ENCODE measurements at regions not wholly inside any gene's neighbourhood (a gene's known extent, or its start where the extent isn't known, plus 50 kb on each side); places are given as distances from the start of the nearest gene placed in this dataset.

- no peak overlapping the region for H3K9ac ChIP-seq (ENCODE audit: low read length)
- no peaks in the 10 kb centered on the region for H3K9me2 ChIP-seq (replicated peaks; ENCODE audit: insufficient read depth, low read length)
- H3K4me2 ChIP-seq (ENCODE audit: low read depth, low read length, poor library complexity, severe bottlenecking) = no peak overlapping the region
- no peak overlapping the region for H2AFZ ChIP-seq (ENCODE audit: low read depth, low read length, severe bottlenecking)
- no peaks in the 10 kb centered on the region for H4K20me1 ChIP-seq (ENCODE audit: low read depth, low read length)
- no peak for TF ChIP-seq EZH2phosphoT487 (conservative IDR thresholded peaks at IDR 0.05; ENCODE audit: low read length)
- no peak for TF ChIP-seq CTCF (IDR thresholded peaks at IDR 0.05; ENCODE audit: insufficient read depth, low read length, poor library complexity, severe bottlenecking)
- no peak overlapping the region for H3K27ac ChIP-seq (ENCODE audit: low read depth, low read length)
- H3K9me3 ChIP-seq (ENCODE audit: insufficient read depth, low read length) = no peaks in the 10 kb centered on the region
- H3K36me3 ChIP-seq (ENCODE audit: low read length) = no peaks in the 10 kb centered on the region
- no peaks in the 10 kb centered on the region for H3K79me2 ChIP-seq (ENCODE audit: insufficient read depth, low read length)
- H3K4me3 ChIP-seq (ENCODE audit: insufficient read depth, low read length, poor library complexity, severe bottlenecking) = no peak overlapping the region
- H3K27me3 ChIP-seq (ENCODE audit: low read length) = no peaks in the 10 kb centered on the region
- H3F3A ChIP-seq (ENCODE audit: insufficient read depth) = no peaks in the 10 kb centered on the region
Measured at GRCh38 chr4:147041376-147041775, 95.7 kb upstream of the TTC29 start.

- H3K27ac ChIP-seq (ENCODE audit: low read depth, low read length) = no peak overlapping the region
- H3F3A ChIP-seq (ENCODE audit: insufficient read depth) = no peaks in the 10 kb centered on the region
Measured at GRCh38 chr4:147042046-147042445, 96.4 kb upstream of the TTC29 start.

GRCh38 chr4:147044241-147044640, 98.6 kb upstream of the TTC29 start:
- no peaks in the 10 kb centered on the region for H3K36me3 ChIP-seq (ENCODE audit: low read length)
- H3K9ac ChIP-seq (ENCODE audit: low read length) = no peak overlapping the region
- H4K20me1 ChIP-seq (ENCODE audit: low read depth, low read length) = no peaks in the 10 kb centered on the region
- H3K9me2 ChIP-seq (replicated peaks; ENCODE audit: insufficient read depth, low read length) = no peaks in the 10 kb centered on the region
- no peaks in the 10 kb centered on the region for H3F3A ChIP-seq (ENCODE audit: insufficient read depth)
- H3K9me3 ChIP-seq (ENCODE audit: insufficient read depth, low read length) = no peaks in the 10 kb centered on the region
- no peak overlapping the region for H3K4me3 ChIP-seq (ENCODE audit: insufficient read depth, low read length, poor library complexity, severe bottlenecking)
- H3K27ac ChIP-seq (ENCODE audit: low read depth, low read length) = no peak overlapping the region
- TF ChIP-seq CTCF (IDR thresholded peaks at IDR 0.05; ENCODE audit: insufficient read depth, low read length, poor library complexity, severe bottlenecking) (no peak), EZH2phosphoT487 (conservative IDR thresholded peaks at IDR 0.05; ENCODE audit: low read length) (no peak)
- no peaks in the 10 kb centered on the region for H3K79me2 ChIP-seq (ENCODE audit: insufficient read depth, low read length)
- H3K4me2 ChIP-seq (ENCODE audit: low read depth, low read length, poor library complexity, severe bottlenecking) = no peak overlapping the region
- no peak overlapping the region for H2AFZ ChIP-seq (ENCODE audit: low read depth, low read length, severe bottlenecking)
- H3K27me3 ChIP-seq (ENCODE audit: low read length) = no peaks in the 10 kb centered on the region

More at GRCh38 chr4:147042046-147042445, 96.4 kb upstream of the TTC29 start:
- H3K4me2 ChIP-seq (ENCODE audit: low read depth, low read length, poor library complexity, severe bottlenecking) = no peak overlapping the region
- no peaks in the 10 kb centered on the region for H3K79me2 ChIP-seq (ENCODE audit: insufficient read depth, low read length)
- no peaks in the 10 kb centered on the region for H4K20me1 ChIP-seq (ENCODE audit: low read depth, low read length)
- no peak overlapping the region for H2AFZ ChIP-seq (ENCODE audit: low read depth, low read length, severe bottlenecking)
- no peaks in the 10 kb centered on the region for H3K36me3 ChIP-seq (ENCODE audit: low read length)
- TF ChIP-seq CTCF (IDR thresholded peaks at IDR 0.05; ENCODE audit: insufficient read depth, low read length, poor library complexity, severe bottlenecking) (no peak), EZH2phosphoT487 (conservative IDR thresholded peaks at IDR 0.05; ENCODE audit: low read length) (no peak)
- H3K9me3 ChIP-seq (ENCODE audit: insufficient read depth, low read length) = no peaks in the 10 kb centered on the region
- H3K4me3 ChIP-seq (ENCODE audit: insufficient read depth, low read length, poor library complexity, severe bottlenecking) = no peak overlapping the region
- H3K9me2 ChIP-seq (replicated peaks; ENCODE audit: insufficient read depth, low read length) = no peaks in the 10 kb centered on the region
- no peaks in the 10 kb centered on the region for H3K27me3 ChIP-seq (ENCODE audit: low read length)
- no peak overlapping the region for H3K9ac ChIP-seq (ENCODE audit: low read length)

Data from SU-DHL-6 (cell line).